RCC 7860 (cell line): ENCODE measurements at regions not wholly inside any gene's neighbourhood (a gene's known extent, or its start where the extent isn't known, plus 50 kb on each side); places are given as distances from the start of the nearest gene placed in this dataset.

Experiments used
- DNase-seq: peaks from one replicate; pipeline ENCODE4 v3.0.0-alpha.2; 2015; ENCODE audit warnings: low spot score
- FAIRE-seq: peaks from 2 replicates; lab custom pipeline; 2012; peaks lifted over from hg19 to GRCh38; lab: Jason Lieb, UNC

GRCh38 chr16:22754577-22754976, 59.4 kb upstream of the HS3ST2 start:
- FAIRE-seq (no peak), DNase-seq (no peak)

- DNase-seq (no peak), FAIRE-seq (no peak)
These were observed 56.8 kb upstream of the HS3ST2 start for GRCh38 chr16:22757202-22757601.

GRCh38 chr16:22762486-22762885, 51.5 kb upstream of the HS3ST2 start:
- FAIRE-seq, result no peak

GRCh38 chr16:22763437-22764080, 50.4 kb upstream of the HS3ST2 start:
- DNase-seq (no peak), FAIRE-seq (no peak)

More at GRCh38 chr16:22762486-22762885, 51.5 kb upstream of the HS3ST2 start:
- DNase-seq, result no peak
